Lower leg skin (tissue), 4 donors: ENCODE measurements at regions not wholly inside any gene's neighbourhood (a gene's known extent, or its start where the extent isn't known, plus 50 kb on each side); places are given as distances from the start of the nearest gene placed in this dataset.

Experiments used
- DNase-seq, 2 donors: peaks; one replicate each; pipeline ENCODE4 v3.0.0-alpha.2; 2019; ENCODE audit warnings: low spot score in 2 of 2
- H3K4me3 ChIP-seq: fragments of 200-600 bp; sonication (generic); 2 replicates; pipeline ENCODE4 v1.5.1; 2017; ENCODE audit warnings: mild to moderate bottlenecking, low read depth; ENCODE audit not compliant: poor library complexity, severe bottlenecking
- POLR2A ChIP-seq, 2 donors: fragments of 450-650 bp; IDR thresholded peaks; one replicate each; pipeline ENCODE4 v1.6.1; 2016 to 2017; ENCODE audit warnings: antibody characterized with exemption in 2 of 2, mild to moderate bottlenecking in 1 of 2, moderate library complexity in 1 of 2
- WGBS, 2 donors: methylation state at CpG; one replicate each; pipeline ENCODE4 v1.1.5; 2018; 5-methylcytosine and 5-hydroxymethylcytosine counted together
- intact Hi-C: fragments of 100-400 bp; cut with DNase I; formaldehyde crosslinking; loops from one replicate; pipeline ENCODE4 v1.15.0; 2023; ENCODE audit warnings: low total_unique reads
- TF ChIP-seq, protein P1 (sequence below), 3 donors: fragments of 450-650 bp; IDR thresholded peaks; one replicate each; pipeline ENCODE4 v1.5.1; 2016; ENCODE audit warnings: antibody characterized with exemption in 3 of 3, mild to moderate bottlenecking in 3 of 3, moderate library complexity in 2 of 3

DNA sequence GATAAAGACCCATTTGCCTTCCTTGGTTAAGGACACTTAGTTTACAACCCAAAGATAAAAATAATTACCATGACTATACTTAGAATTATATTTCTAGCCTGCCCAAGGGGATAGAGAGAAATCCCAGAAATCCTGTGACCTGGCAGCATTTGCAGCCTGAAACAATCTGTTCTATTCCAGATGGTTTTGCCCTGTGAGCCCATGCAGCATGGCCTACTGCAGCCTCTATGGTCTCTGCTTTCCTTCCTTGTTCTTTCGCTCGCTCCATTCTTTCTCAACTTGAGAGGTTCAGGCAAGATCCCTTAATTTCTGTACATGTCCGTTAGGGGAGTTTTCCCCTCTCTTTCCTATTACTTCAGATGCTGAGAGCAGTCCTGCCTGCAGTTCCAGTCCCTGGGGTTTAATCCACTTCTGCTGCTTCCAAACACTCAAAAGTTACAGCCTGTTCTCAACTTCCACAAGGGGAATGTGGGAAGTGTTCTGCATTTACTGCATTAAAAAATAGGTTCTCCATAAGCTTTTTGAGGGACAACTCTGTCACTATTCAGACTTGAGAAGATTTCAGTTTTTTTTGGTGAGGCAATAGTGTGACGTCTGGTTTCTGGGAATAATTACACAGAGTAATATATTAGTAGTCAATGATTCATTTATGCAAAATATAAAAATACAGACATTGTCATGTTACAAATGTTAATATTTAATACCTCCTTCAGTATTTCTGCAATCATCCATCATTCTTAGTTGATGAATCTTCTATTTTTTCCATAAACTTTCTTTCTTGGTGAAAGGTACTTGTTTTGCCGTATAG lies 80.3 kb downstream of the CDCA7 start:
- no peak for DNase-seq
- 69 to 77% methylated on average over 5 of the region's 5 CpGs for WGBS, 2 donors

DNA sequence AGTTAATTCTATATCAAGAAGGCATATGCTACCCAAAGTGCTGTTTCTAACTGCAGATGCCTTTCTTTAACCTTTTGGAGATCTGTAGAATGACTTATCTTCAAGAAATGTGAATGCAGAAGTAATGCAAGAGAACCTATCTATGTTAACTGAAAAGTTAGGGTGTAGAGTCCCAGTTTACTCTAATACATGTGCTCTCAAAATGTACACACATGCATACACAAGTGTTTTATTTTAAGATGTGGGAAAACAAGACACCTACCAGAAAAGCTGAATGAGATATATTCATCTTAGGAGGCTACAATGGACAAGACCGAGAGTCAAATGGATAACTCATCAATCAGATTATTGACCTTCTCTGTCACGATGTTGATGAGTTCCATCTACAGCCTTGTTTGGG lies 80.9 kb downstream of the CDCA7 start:
- 81 to 84% methylated on average over 2 of the region's 2 CpGs for WGBS, 2 donors
- TF ChIP-seq POLR2A (IDR thresholded peaks at IDR 0.05) = no peak
- TF ChIP-seq, protein P1, sequence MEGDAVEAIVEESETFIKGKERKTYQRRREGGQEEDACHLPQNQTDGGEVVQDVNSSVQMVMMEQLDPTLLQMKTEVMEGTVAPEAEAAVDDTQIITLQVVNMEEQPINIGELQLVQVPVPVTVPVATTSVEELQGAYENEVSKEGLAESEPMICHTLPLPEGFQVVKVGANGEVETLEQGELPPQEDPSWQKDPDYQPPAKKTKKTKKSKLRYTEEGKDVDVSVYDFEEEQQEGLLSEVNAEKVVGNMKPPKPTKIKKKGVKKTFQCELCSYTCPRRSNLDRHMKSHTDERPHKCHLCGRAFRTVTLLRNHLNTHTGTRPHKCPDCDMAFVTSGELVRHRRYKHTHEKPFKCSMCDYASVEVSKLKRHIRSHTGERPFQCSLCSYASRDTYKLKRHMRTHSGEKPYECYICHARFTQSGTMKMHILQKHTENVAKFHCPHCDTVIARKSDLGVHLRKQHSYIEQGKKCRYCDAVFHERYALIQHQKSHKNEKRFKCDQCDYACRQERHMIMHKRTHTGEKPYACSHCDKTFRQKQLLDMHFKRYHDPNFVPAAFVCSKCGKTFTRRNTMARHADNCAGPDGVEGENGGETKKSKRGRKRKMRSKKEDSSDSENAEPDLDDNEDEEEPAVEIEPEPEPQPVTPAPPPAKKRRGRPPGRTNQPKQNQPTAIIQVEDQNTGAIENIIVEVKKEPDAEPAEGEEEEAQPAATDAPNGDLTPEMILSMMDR (IDR thresholded peaks at IDR 0.05) = no peak
- DNase-seq = no peak

More for the DNA sequence above, 80.3 kb downstream of the CDCA7 start:
- TF ChIP-seq, protein P1 (IDR thresholded peaks at IDR 0.05) = no peak
- no peak for TF ChIP-seq POLR2A (IDR thresholded peaks at IDR 0.05)
- H3K4me3 ChIP-seq = no peak overlapping the region
- intact Hi-C loops = no loop called here

DNA sequence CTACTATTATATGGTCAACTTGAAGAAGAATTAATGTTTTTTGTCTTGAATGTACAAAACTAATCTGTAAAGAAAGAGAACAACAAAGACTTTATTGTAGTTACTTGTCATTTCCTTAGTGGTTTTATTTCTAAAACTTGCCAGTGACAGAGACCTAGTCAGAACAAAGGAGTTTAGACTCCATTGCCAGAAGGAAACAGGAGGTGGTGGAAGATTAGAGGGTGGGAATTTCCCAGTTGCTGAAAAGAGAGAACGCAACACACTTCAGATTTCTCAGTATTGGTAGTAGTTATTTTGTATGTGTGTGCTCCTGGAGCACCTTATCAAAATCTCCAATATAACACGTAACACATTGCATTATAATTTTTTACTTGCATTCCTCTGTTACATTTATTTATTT lies 81.4 kb downstream of the CDCA7 start:
- DNase-seq = no peak
- intact Hi-C loops = no loop called here
- TF ChIP-seq, protein P1 (IDR thresholded peaks at IDR 0.05) = no peak
- no peak for TF ChIP-seq POLR2A (IDR thresholded peaks at IDR 0.05)
- H3K4me3 ChIP-seq = no peak overlapping the region
- WGBS, 2 donors = 71 to 78% methylated on average over 2 of the region's 2 CpGs

More for the DNA sequence above, 80.9 kb downstream of the CDCA7 start:
- H3K4me3 ChIP-seq = no peak overlapping the region
- intact Hi-C loops = no loop called here

DNA sequence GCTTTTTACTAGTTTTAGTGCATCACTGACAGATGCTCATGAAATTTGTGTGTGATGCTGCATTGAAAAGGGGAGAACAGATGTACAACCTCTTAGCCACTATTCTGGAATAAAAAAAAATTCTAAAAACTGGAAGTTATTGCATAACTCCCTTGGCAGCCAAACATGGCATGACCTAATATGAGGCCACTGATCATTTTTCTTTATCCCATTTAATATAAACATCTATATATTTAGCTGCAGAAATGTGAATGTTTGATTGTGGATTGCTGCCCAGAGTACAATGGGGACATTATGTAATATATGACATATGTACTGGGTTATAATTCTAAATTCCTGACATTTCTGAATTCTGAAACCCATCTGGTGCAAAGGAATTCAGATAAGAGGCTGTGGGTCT lies 86.5 kb downstream of the CDCA7 start:
- intact Hi-C loops = no loop called here
- no peak for DNase-seq
- TF ChIP-seq POLR2A (IDR thresholded peaks at IDR 0.05) = no peak
- TF ChIP-seq, protein P1 (IDR thresholded peaks at IDR 0.05) = no peak
- no peak overlapping the region for H3K4me3 ChIP-seq

GRCh38 chr2:173442542-173442941 lies 87.9 kb downstream of the CDCA7 start:
- DNase-seq = no peak
- TF ChIP-seq POLR2A (IDR thresholded peaks at IDR 0.05) = no peak
- TF ChIP-seq, protein P1 (IDR thresholded peaks at IDR 0.05) = no peak
- intact Hi-C loops = no loop called here
- H3K4me3 ChIP-seq = no peak overlapping the region
- WGBS, 2 donors = 93 to 94% methylated on average over 2 of the region's 2 CpGs

DNA sequence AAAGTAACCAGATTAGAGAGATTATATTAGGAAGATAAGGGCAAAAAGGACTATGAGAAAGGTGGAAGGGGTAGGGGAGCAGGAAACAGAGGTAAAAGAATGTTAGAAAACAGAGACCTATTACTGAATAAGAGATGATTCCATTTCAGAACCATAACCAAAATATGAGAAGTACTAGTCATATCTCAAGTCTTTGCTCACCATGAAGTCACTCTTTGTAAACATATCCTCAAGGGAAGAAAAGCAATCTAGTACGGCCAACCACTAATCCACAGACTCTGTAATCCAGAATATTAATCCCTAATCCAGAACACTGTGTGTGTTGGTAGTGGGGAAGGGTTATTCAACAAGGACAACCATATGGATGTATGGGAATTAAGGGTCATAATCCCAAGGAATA lies 92.0 kb downstream of the CDCA7 start:
- WGBS, 2 donors = 69 to 82% methylated on average over 1 of the region's 1 CpG
- intact Hi-C loops = no loop called here
- no peak overlapping the region for H3K4me3 ChIP-seq
- TF ChIP-seq, protein P1 (IDR thresholded peaks at IDR 0.05) = no peak
- no peak for DNase-seq
